Kidney (tissue), 13 donors: ENCODE measurements at regions not wholly inside any gene's neighbourhood (a gene's known extent, or its start where the extent isn't known, plus 50 kb on each side); places are given as distances from the start of the nearest gene placed in this dataset.

Experiments used
- DNase-seq, 5 donors: peaks; one replicate each; pipeline ENCODE4 v3.0.0-alpha.2; 2013 to 2020
- FAIRE-seq: peaks from 2 replicates; lab custom pipeline; 2012; peaks lifted over from hg19 to GRCh38; lab: Jason Lieb, UNC
- H3K27ac ChIP-seq, 2 donors: one replicate each; pipeline ENCODE4 v1.7.0; 2013; ENCODE audit warnings: low read depth in 2 of 2, low read length in 2 of 2, inconsistent platforms in 1 of 2
- H3K27me3 ChIP-seq: one replicate; pipeline ENCODE4 v1.7.1; 2013; ENCODE audit warnings: low read length, inconsistent platforms; ENCODE audit not compliant: control insufficient read depth, insufficient read depth
- H3K36me3 ChIP-seq, 3 donors: one replicate each; pipeline versions ENCODE4 v1.7.0 to v1.7.1; 2013; ENCODE audit warnings: low read length in 3 of 3, control low read depth in 1 of 3, inconsistent platforms in 1 of 3; ENCODE audit not compliant: insufficient read depth in 3 of 3, control insufficient read depth in 2 of 3
- H3K4me1 ChIP-seq, 3 donors: one replicate each; pipeline versions ENCODE4 v1.7.0 to v1.7.1; 2013; ENCODE audit warnings: low read length in 3 of 3, inconsistent platforms in 1 of 3, low read depth in 1 of 3; ENCODE audit not compliant: control insufficient read depth in 2 of 3, insufficient read depth in 2 of 3
- H3K4me3 ChIP-seq, 3 donors: one replicate each; pipeline versions ENCODE4 v1.7.0 to v1.8.1; 2013; ENCODE audit warnings: low read length in 3 of 3, control low read depth in 1 of 3, inconsistent platforms in 1 of 3
- H3K9ac ChIP-seq, 3 donors: one replicate each; pipeline versions ENCODE4 v1.7.0 to v1.7.1; 2013; ENCODE audit warnings: low read length in 3 of 3, control low read depth in 1 of 3, inconsistent platforms in 1 of 3
- H3K9me3 ChIP-seq, 3 donors: one replicate each; pipeline versions ENCODE4 v1.7.0 to v1.7.1; 2013; ENCODE audit warnings: low read length in 3 of 3, control low read depth in 1 of 3, inconsistent platforms in 1 of 3; ENCODE audit not compliant: control insufficient read depth in 2 of 3, insufficient read depth in 1 of 3
- intact Hi-C: fragments of 100-400 bp; cut with DNase I; formaldehyde crosslinking; loops from one replicate; pipeline ENCODE4 v1.11.1; 2022
- TF ChIP-seq, protein P1 (sequence below): IDR thresholded peaks from 3 replicates; pipeline ENCODE4 v1.5.1; 2012; ENCODE audit warnings: mild to moderate bottlenecking, moderate library complexity, borderline replicate concordance; ENCODE audit not compliant: insufficient read depth; ENCODE audit errors: extremely low read depth
- donor health status: control.
- donor health status: control.
- donor health status: control.
- donor health status: control.
- donor health status: control.
- donor health status: DM: yes; HTN: yes; CAD: no.
- donor health status: Normal renal cell carcinoma (clear cell type).

DNA sequence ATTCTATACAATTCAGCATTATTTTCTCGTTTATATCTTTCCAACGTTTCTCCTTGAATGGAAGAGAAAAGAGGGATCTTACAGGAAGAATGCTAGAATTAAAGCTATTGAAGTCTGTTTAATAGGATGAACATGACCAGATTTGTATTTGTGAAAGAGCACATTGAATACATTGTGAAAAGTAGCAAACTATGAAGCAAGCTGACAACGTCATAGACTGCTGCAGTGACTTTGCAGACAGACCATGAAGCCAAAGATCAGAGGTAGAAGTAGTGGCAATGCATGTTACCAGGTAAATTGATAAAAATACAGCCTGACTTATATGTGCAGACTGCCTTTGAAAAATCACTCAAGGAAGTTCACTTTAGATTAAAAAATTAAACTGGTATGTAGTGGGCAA is 146.1 kb downstream of the RASSF9 start:
- Histone ChIP-seq H3K4me3 (no peak overlapping the region), H3K9me3 (no peaks in the 10 kb centered on the region), H3K27ac (no peak overlapping the region), H3K36me3 (no peaks in the 10 kb centered on the region), H3K9ac (no peak overlapping the region), H3K4me1 (no peaks in the 10 kb centered on the region), H3K27me3 (no peaks in the 10 kb centered on the region)
- DNase-seq = no peak
- TF ChIP-seq, protein P1, sequence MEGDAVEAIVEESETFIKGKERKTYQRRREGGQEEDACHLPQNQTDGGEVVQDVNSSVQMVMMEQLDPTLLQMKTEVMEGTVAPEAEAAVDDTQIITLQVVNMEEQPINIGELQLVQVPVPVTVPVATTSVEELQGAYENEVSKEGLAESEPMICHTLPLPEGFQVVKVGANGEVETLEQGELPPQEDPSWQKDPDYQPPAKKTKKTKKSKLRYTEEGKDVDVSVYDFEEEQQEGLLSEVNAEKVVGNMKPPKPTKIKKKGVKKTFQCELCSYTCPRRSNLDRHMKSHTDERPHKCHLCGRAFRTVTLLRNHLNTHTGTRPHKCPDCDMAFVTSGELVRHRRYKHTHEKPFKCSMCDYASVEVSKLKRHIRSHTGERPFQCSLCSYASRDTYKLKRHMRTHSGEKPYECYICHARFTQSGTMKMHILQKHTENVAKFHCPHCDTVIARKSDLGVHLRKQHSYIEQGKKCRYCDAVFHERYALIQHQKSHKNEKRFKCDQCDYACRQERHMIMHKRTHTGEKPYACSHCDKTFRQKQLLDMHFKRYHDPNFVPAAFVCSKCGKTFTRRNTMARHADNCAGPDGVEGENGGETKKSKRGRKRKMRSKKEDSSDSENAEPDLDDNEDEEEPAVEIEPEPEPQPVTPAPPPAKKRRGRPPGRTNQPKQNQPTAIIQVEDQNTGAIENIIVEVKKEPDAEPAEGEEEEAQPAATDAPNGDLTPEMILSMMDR = no peak
- intact Hi-C loops = no loop called here
- FAIRE-seq = no peak

DNA sequence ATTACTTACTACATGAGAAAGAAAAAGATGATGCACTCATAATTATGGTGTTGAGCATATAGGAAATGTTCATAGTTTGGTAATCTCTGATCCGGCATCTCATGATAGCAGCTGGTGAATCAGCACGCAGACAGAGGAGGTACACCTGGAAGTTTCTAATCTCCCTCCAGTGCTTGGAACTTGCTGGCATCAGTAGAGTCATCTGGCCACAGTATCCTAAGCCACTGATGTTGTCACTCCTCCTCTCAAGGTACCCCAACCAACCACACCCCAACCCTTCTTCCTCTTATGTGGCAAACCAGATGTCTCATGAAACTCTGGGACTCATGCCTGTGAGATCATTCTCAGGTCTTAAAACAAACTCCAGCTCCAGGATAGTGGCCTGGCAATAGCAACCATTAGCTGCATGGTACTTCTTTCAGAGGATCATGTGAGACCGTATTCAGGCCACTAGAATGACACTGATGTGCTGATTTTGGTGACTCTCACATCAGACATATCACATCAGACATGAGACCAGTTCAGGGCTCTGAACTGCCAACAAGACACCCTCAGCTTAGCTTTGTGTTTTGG is 143.0 kb downstream of the RASSF9 start:
- Histone ChIP-seq H3K4me1 (no peaks in the 10 kb centered on the region), H3K4me3 (no peak overlapping the region), H3K9ac (no peak overlapping the region), H3K27me3 (no peaks in the 10 kb centered on the region), H3K36me3 (no peaks in the 10 kb centered on the region), H3K9me3 (no peaks in the 10 kb centered on the region), H3K27ac (no peak overlapping the region)
- TF ChIP-seq, protein P1 = no peak
- intact Hi-C loops = no loop called here
- DNase-seq (no peak), FAIRE-seq (no peak)

DNA sequence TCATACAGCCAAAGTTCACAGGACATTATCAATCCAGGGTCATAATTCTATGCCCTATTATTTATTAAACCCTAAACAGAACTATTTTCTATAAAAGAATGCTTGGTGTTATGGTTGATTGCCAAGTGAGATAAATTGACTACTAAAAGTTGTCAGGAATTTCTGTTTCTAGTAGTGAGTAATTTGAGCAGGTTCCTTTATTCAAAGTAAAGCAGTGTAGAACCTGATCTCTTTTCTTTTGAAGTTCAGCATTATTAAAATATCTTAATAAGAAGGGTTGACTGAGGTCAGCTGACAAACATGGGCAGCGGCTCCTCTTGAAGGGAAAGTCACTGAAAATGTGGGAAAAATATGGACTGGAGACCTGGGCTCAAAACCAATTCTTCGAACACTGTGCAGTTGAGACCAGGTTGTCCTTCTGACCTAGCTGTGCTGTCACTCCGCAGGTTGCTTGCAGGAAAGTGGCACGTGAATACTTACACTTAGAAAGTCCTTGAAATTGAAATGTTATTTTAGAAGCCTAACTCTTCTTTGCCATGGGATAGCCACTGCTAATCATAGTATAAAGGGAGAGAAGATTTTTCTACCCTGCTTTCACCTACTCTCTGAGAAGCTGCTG is 141.0 kb downstream of the RASSF9 start:
- intact Hi-C loops = no loop called here
- no peaks in the 10 kb centered on the region for H3K9me3 ChIP-seq
- H3K4me3 ChIP-seq = no peak overlapping the region
- H3K27ac ChIP-seq = no peak overlapping the region
- H3K4me1 ChIP-seq = no peaks in the 10 kb centered on the region
- TF ChIP-seq, protein P1 = no peak
- DNase-seq (peak in 1 of 5 donors; percentile 15), FAIRE-seq (no peak)
- H3K36me3 ChIP-seq = no peaks in the 10 kb centered on the region
- H3K9ac ChIP-seq = no peak overlapping the region
- no peaks in the 10 kb centered on the region for H3K27me3 ChIP-seq
